ENCODE measurements at regions not wholly inside any gene's neighbourhood (a gene's known extent, or its start where the extent isn't known, plus 50 kb on each side); places are given as distances from the start of the nearest gene placed in this dataset.

- Mint-ChIP-seq H3K27me3 (ENCODE audit: low read depth) (no peaks in the 10 kb centered on the region), H3K4me1 (peaks cover 9% of the 10 kb centered on the region), H3K4me3 (no peak overlapping the region), H3K9me3 (peaks cover 21% of the 10 kb centered on the region), H3K27ac (no peak overlapping the region), H3K36me3 (no peaks in the 10 kb centered on the region)
- no peak for TF ChIP-seq CTCF (IDR thresholded peaks at IDR 0.05; ENCODE audit: unreplicated experiment)
- no peak for DNase-seq (ENCODE audit: low spot score in 2 of 2, unreplicated experiment in 2 of 2)
Measured at GRCh38 chrX:121323337-121323736, 275.9 kb downstream of the GLUD2 start.

GRCh38 chrX:121333942-121334341 is 286.5 kb downstream of the GLUD2 start:
- Mint-ChIP-seq H3K4me3 (no peak overlapping the region), H3K27me3 (ENCODE audit: low read depth) (no peaks in the 10 kb centered on the region), H3K9me3 (peaks cover 25% of the 10 kb centered on the region), H3K4me1 (peaks cover 13% of the 10 kb centered on the region), H3K27ac (no peak overlapping the region), H3K36me3 (no peaks in the 10 kb centered on the region)
- no peak for DNase-seq (ENCODE audit: low spot score in 2 of 2, unreplicated experiment in 2 of 2)
- no peak for TF ChIP-seq CTCF (IDR thresholded peaks at IDR 0.05; ENCODE audit: unreplicated experiment)

GRCh38 chrX:121336831-121337421 is 289.5 kb downstream of the GLUD2 start:
- no peak for DNase-seq (ENCODE audit: low spot score in 2 of 2, unreplicated experiment in 2 of 2)
- Mint-ChIP-seq H3K27ac (peak overlapping the region; percentile 54), H3K36me3 (no peaks in the 10 kb centered on the region)

GRCh38 chrX:121337816-121338215 is 290.4 kb downstream of the GLUD2 start:
- no peak for TF ChIP-seq CTCF (IDR thresholded peaks at IDR 0.05; ENCODE audit: unreplicated experiment)
- Mint-ChIP-seq H3K27me3 (ENCODE audit: low read depth) (no peaks in the 10 kb centered on the region), H3K36me3 (no peaks in the 10 kb centered on the region), H3K4me3 (no peak overlapping the region), H3K27ac (no peak overlapping the region), H3K4me1 (peaks cover 18% of the 10 kb centered on the region), H3K9me3 (peaks cover 23% of the 10 kb centered on the region)
- no peak for DNase-seq (ENCODE audit: low spot score in 2 of 2, unreplicated experiment in 2 of 2)

More at GRCh38 chrX:121336831-121337421, 289.5 kb downstream of the GLUD2 start:
- TF ChIP-seq CTCF (IDR thresholded peaks at IDR 0.05; ENCODE audit: unreplicated experiment): no peak
- Mint-ChIP-seq H3K27me3 (ENCODE audit: low read depth) (no peaks in the 10 kb centered on the region), H3K4me1 (peaks cover 18% of the 10 kb centered on the region), H3K9me3 (peaks cover 24% of the 10 kb centered on the region), H3K4me3 (no peak overlapping the region)

- TF ChIP-seq CTCF (IDR thresholded peaks at IDR 0.05; ENCODE audit: unreplicated experiment): no peak
- Mint-ChIP-seq H3K27ac (no peak overlapping the region), H3K27me3 (ENCODE audit: low read depth) (no peaks in the 10 kb centered on the region), H3K4me1 (no peaks in the 10 kb centered on the region), H3K9me3 (peaks cover 42% of the 10 kb centered on the region), H3K36me3 (no peaks in the 10 kb centered on the region), H3K4me3 (no peak overlapping the region)
- DNase-seq (ENCODE audit: low spot score in 2 of 2, unreplicated experiment in 2 of 2): no peak
Measured at GRCh38 chrX:121349263-121349662, 301.9 kb downstream of the GLUD2 start.

Data from mesothelial cell of epicardium (in vitro differentiated cells).